GM12878 (cell line): ENCODE measurements at regions not wholly inside any gene's neighbourhood (a gene's known extent, or its start where the extent isn't known, plus 50 kb on each side); places are given as distances from the start of the nearest gene placed in this dataset.

Experiments used
- ATAC-seq: fragments of 200-7000 bp; cut with Tn5 transposase; 3 replicates; pipeline ENCODE4 v1.9.1; 2020; ENCODE audit warnings: mild to moderate bottlenecking, moderate library complexity
- BruUV-seq: library from RNA; stranded (reverse); fragments of 400-500 nt; replicated peaks from 2 replicates; lab custom pipeline; 2021; lab: Mats Ljungman, UMichigan
- CTCF ChIA-PET: fragments of 300-600 bp; sonication (Branson Sonifier 250); formaldehyde crosslinking; extraction: SDS; loops from one replicate; lab custom pipeline; 2021; ENCODE audit warnings: inconsistent platforms; lab: Yijun Ruan, JAX
- POLR2A ChIA-PET: fragments of 350-600 bp; formaldehyde crosslinking; extraction: SDS; loops from one replicate; lab custom pipeline; 2021; ENCODE audit warnings: inconsistent platforms; lab: Charles Lee
- RAD21 ChIA-PET: fragments of 300-600 bp; sonication (Branson Sonifier 250); formaldehyde crosslinking; loops from one replicate; lab custom pipeline; 2023; ENCODE audit warnings: antibody characterized with exemption; ENCODE audit not compliant: unreplicated experiment; lab: Charles Lee
- SMC1A ChIA-PET: fragments of 300-600 bp; sonication (Branson Sonifier 250); formaldehyde crosslinking; loops from one replicate; lab custom pipeline; 2023; ENCODE audit not compliant: unreplicated experiment, uncharacterized antibody; lab: Charles Lee
- DNase-seq: peaks from one replicate; pipeline ENCODE4 v3.0.0-alpha.2; 2011; ENCODE audit warnings: low read depth, low spot score
- FAIRE-seq: peaks from 3 replicates; lab custom pipeline; 2011; peaks lifted over from hg19 to GRCh38; lab: Jason Lieb, UNC
- H2AFZ ChIP-seq: 2 replicates; pipeline ENCODE4 v1.6.0; 2011; ENCODE audit warnings: low read depth, low read length, control low read depth; ENCODE audit not compliant: control insufficient read depth
- H3K27ac ChIP-seq: 2 replicates; pipeline ENCODE4 v1.5.1; 2011; ENCODE audit warnings: control low read depth; ENCODE audit not compliant: control insufficient read depth, insufficient read depth
- H3K27me3 ChIP-seq, 2 experiments: replicated peaks in 1 of 2; 2 replicates each; pipeline versions ENCODE4 v1.6.0 to v1.6.1; 2011; ENCODE audit warnings: low read length in 1 of 2; ENCODE audit not compliant: control insufficient read depth in 2 of 2, insufficient read depth in 2 of 2
- H3K36me3 ChIP-seq, 2 experiments: 2 replicates each; pipeline ENCODE4 v1.5.1; 2011; ENCODE audit warnings: low read length in 1 of 2; ENCODE audit not compliant: control insufficient read depth in 2 of 2, insufficient read depth in 2 of 2
- H3K4me1 ChIP-seq: 2 replicates; pipeline ENCODE4 v1.6.1; 2011; ENCODE audit warnings: mild to moderate bottlenecking, low read length, moderate library complexity, mixed read lengths; ENCODE audit not compliant: control insufficient read depth, insufficient read depth
- H3K4me2 ChIP-seq: 2 replicates; pipeline ENCODE4 v1.6.0; 2011; ENCODE audit warnings: control low read depth; ENCODE audit not compliant: control insufficient read depth, insufficient read depth
- H3K4me3 ChIP-seq: fragments of 200-600 bp; sonication (generic); 2 replicates; pipeline ENCODE4 v1.5.1; 2016
- H3K79me2 ChIP-seq: 2 replicates; pipeline ENCODE4 v1.6.0; 2011; ENCODE audit warnings: low read length; ENCODE audit not compliant: control insufficient read depth, insufficient read depth
- H3K9ac ChIP-seq: 2 replicates; pipeline ENCODE4 v1.8.0; 2011; ENCODE audit warnings: low read length, control low read depth, mixed read lengths; ENCODE audit not compliant: control insufficient read depth, insufficient read depth
- H3K9me3 ChIP-seq: replicated peaks from 3 replicates; pipeline ENCODE4 v1.5.1; 2011; ENCODE audit warnings: mild to moderate bottlenecking, low read length; ENCODE audit not compliant: control insufficient read depth, insufficient read depth
- H4K20me1 ChIP-seq: 2 replicates; pipeline ENCODE4 v1.6.0; 2011; ENCODE audit not compliant: control insufficient read depth, insufficient read depth
- CUX1 ChIP-seq: IDR thresholded peaks from 2 replicates; pipeline ENCODE4 v1.6.1; 2012; ENCODE audit warnings: improper control_type of control experiment, low read depth, low read length; ENCODE audit not compliant: insufficient replicate concordance
- ETV6 ChIP-seq, 2 experiments: fragments of 450-650 bp in 1 of 2; IDR thresholded peaks in 1 of 2; conservative IDR thresholded peaks in 1 of 2; 2 replicates each; pipeline ENCODE4 v1.6.1; 2014; ENCODE audit warnings: antibody characterized with exemption in 1 of 2, borderline replicate concordance in 1 of 2, low read depth in 1 of 2, mild to moderate bottlenecking in 1 of 2, moderate library complexity in 1 of 2
- JUND ChIP-seq: IDR thresholded peaks from 2 replicates; pipeline ENCODE4 v1.6.1; 2012; ENCODE audit warnings: low read depth, mild to moderate bottlenecking, low read length, improper control_type of control experiment, moderate library complexity
- KDM1A ChIP-seq: fragments of 200-600 bp; sonication (generic); IDR thresholded peaks from 2 replicates; pipeline ENCODE4 v1.6.1; 2016; ENCODE audit warnings: borderline replicate concordance
- MXI1 ChIP-seq: fragments of 150-350 bp; IDR thresholded peaks from 2 replicates; pipeline ENCODE4 v1.6.1; 2011; ENCODE audit warnings: low read depth, mild to moderate bottlenecking, inconsistent platforms, low read length, improper control_type of control experiment
- POLR2AphosphoS5 ChIP-seq: IDR thresholded peaks from 2 replicates; pipeline ENCODE4 v1.6.1; 2011; ENCODE audit warnings: mild to moderate bottlenecking, low read length, inconsistent platforms
- YBX1 ChIP-seq: fragments of 450-650 bp; IDR thresholded peaks from 2 replicates; pipeline ENCODE4 v1.6.1; 2016; ENCODE audit warnings: antibody characterized with exemption
- ZNF592 ChIP-seq: fragments of 450-650 bp; IDR thresholded peaks from 2 replicates; pipeline ENCODE4 v1.6.1; 2017; ENCODE audit warnings: mild to moderate bottlenecking, moderate library complexity
- ZZZ3 ChIP-seq: IDR thresholded peaks from 2 replicates; pipeline ENCODE4 v1.6.1; 2011; ENCODE audit warnings: low read depth; ENCODE audit not compliant: control insufficient read depth, insufficient read length
- WGBS: methylation state at CpG from one replicate; pipeline ENCODE4 v1.1.6; 2016; ENCODE audit warnings: low lambda C conversion rate; ENCODE audit not compliant: insufficient replicate concordance, insufficient coverage; ENCODE audit errors: missing lambda C conversion rate; 5-methylcytosine and 5-hydroxymethylcytosine counted together
- in situ Hi-C: fragments of 300-500 bp; cut with MboI; formaldehyde crosslinking; loops from 9 replicates; pipeline ENCODE4 v1.14.3; 2018; ENCODE audit warnings: mixed read lengths
- intact Hi-C: fragments of 100-400 bp; cut with micrococcal nuclease; formaldehyde crosslinking; loops from one replicate; pipeline ENCODE4 v1.14.2; 2022; ENCODE audit not compliant: unreplicated experiment

GRCh38 chr15:97786741-97787140 is 173.8 kb upstream of the ARRDC4 start:
- ATAC-seq (no peak), DNase-seq (no peak), FAIRE-seq (no peak)
- in situ Hi-C loops (no loop called here), intact Hi-C loops (no loop called here)
- H3K4me2 ChIP-seq = no peak overlapping the region
- no peak overlapping the region for H2AFZ ChIP-seq
- H3K27me3 ChIP-seq = no peaks in the 10 kb centered on the region
- ChIA-PET CTCF (no interaction called here), SMC1A (no interaction called here), POLR2A (no interaction called here), RAD21 (no interaction called here)
- H3K9ac ChIP-seq = no peak overlapping the region
- H4K20me1 ChIP-seq = no peaks in the 10 kb centered on the region
- no peaks in the 10 kb centered on the region for H3K4me1 ChIP-seq
- WGBS = 0% methylated on average over 1 of the region's 1 CpG
- H3K79me2 ChIP-seq = no peaks in the 10 kb centered on the region
- no peak overlapping the region for H3K4me3 ChIP-seq
- no peak for TF ChIP-seq MXI1
- TF ChIP-seq ZZZ3 = no peak
- no peak for TF ChIP-seq ETV6 (conservative IDR thresholded peaks at IDR 0.05 in 1 of 2, IDR thresholded peaks at IDR 0.05 in 1 of 2; ENCODE audit: borderline replicate concordance in 1 of 2, low read depth in 1 of 2)
- no peak for TF ChIP-seq ZNF592
- no peak for TF ChIP-seq KDM1A
- no peak for TF ChIP-seq CUX1
- TF ChIP-seq POLR2AphosphoS5 = no peak
- TF ChIP-seq YBX1 = no peak
- no peak for TF ChIP-seq JUND
- no TSS peak for BruUV-seq
- H3K36me3 ChIP-seq = no peaks in the 10 kb centered on the region
- H3K9me3 ChIP-seq = no peaks in the 10 kb centered on the region
- no peak overlapping the region for H3K27ac ChIP-seq
